WERI-Rb-1 (cell line): ENCODE measurements at regions not wholly inside any gene's neighbourhood (a gene's known extent, or its start where the extent isn't known, plus 50 kb on each side); places are given as distances from the start of the nearest gene placed in this dataset.
A peak's percentile ranks its signal among the peaks of the same experiment; 100 is the strongest.

Source experiments
- DNase-seq: peaks from one replicate; pipeline ENCODE4 v3.0.0-alpha.2; 2020
- H3K27ac ChIP-seq: fragments of 250-450 bp; sonication (Bioruptor Pico); 2 replicates; pipeline ENCODE4 v1.5.1; 2020; ENCODE audit warnings: mild to moderate bottlenecking, moderate library complexity
- H3K27me3 ChIP-seq: fragments of 250-450 bp; sonication (Bioruptor Pico); 2 replicates; pipeline ENCODE4 v1.5.1; 2021; ENCODE audit warnings: mild to moderate bottlenecking, low read depth, moderate library complexity; ENCODE audit not compliant: insufficient read depth, severe bottlenecking
- H3K36me3 ChIP-seq: fragments of 250-450 bp; sonication (Bioruptor Pico); 2 replicates; pipeline ENCODE4 v1.5.1; 2020; ENCODE audit warnings: mild to moderate bottlenecking, moderate library complexity
- H3K4me3 ChIP-seq: 2 replicates; pipeline ENCODE4 v1.5.1; 2011; ENCODE audit warnings: low read depth, mild to moderate bottlenecking, control low read depth, low read length
- H3K9me3 ChIP-seq: fragments of 250-450 bp; sonication (Bioruptor Pico); 2 replicates; pipeline ENCODE4 v1.5.1; 2021; ENCODE audit warnings: mild to moderate bottlenecking, moderate library complexity; ENCODE audit not compliant: severe bottlenecking
- CTCF ChIP-seq: IDR thresholded peaks from 2 replicates; pipeline ENCODE4 v1.5.1; 2011; ENCODE audit warnings: low read depth, mild to moderate bottlenecking, control low read depth, inconsistent platforms, low read length

- Histone ChIP-seq H3K9me3 (peaks cover 3% of the 10 kb centered on the region), H3K27ac (no peak overlapping the region), H3K36me3 (no peaks in the 10 kb centered on the region), H3K4me3 (no peak overlapping the region), H3K27me3 (no peaks in the 10 kb centered on the region)
- TF ChIP-seq CTCF: no peak
- DNase-seq: no peak
Observed at GRCh38 chr11:109329716-109330115, 92.3 kb upstream of the C11orf87 start.

GRCh38 chr11:109338131-109338530 is 83.9 kb upstream of the C11orf87 start:
- H3K27me3 ChIP-seq: no peaks in the 10 kb centered on the region
- H3K9me3 ChIP-seq: peaks cover 5% of the 10 kb centered on the region
- no peak for TF ChIP-seq CTCF
- DNase-seq: no peak
- H3K27ac ChIP-seq: no peak overlapping the region
- H3K36me3 ChIP-seq: no peaks in the 10 kb centered on the region
- no peak overlapping the region for H3K4me3 ChIP-seq

- H3K36me3 ChIP-seq: no peaks in the 10 kb centered on the region
Observed at GRCh38 chr11:109342261-109342660, 79.7 kb upstream of the C11orf87 start.

GRCh38 chr11:109343242-109343641 is 78.7 kb upstream of the C11orf87 start:
- no peaks in the 10 kb centered on the region for H3K27me3 ChIP-seq
- no peak for TF ChIP-seq CTCF
- no peaks in the 10 kb centered on the region for H3K36me3 ChIP-seq
- H3K4me3 ChIP-seq: no peak overlapping the region
- no peak overlapping the region for H3K27ac ChIP-seq
- peaks cover 5% of the 10 kb centered on the region for H3K9me3 ChIP-seq
- no peak for DNase-seq

More at GRCh38 chr11:109342261-109342660, 79.7 kb upstream of the C11orf87 start:
- Histone ChIP-seq H3K4me3 (no peak overlapping the region), H3K27me3 (no peaks in the 10 kb centered on the region), H3K27ac (peak overlapping the region; percentile 49), H3K9me3 (peaks cover 5% of the 10 kb centered on the region)
- peak; percentile 35 for DNase-seq
- TF ChIP-seq CTCF: no peak

GRCh38 chr11:109347304-109347703 is 74.7 kb upstream of the C11orf87 start:
- Histone ChIP-seq H3K27ac (no peak overlapping the region), H3K36me3 (no peaks in the 10 kb centered on the region), H3K9me3 (no peaks in the 10 kb centered on the region), H3K4me3 (no peak overlapping the region), H3K27me3 (no peaks in the 10 kb centered on the region)
- no peak for DNase-seq
- no peak for TF ChIP-seq CTCF

- TF ChIP-seq CTCF: no peak
- Histone ChIP-seq H3K36me3 (no peaks in the 10 kb centered on the region), H3K9me3 (no peaks in the 10 kb centered on the region), H3K27ac (no peak overlapping the region), H3K4me3 (no peak overlapping the region), H3K27me3 (no peaks in the 10 kb centered on the region)
- DNase-seq: no peak
Observed at GRCh38 chr11:109349276-109350080, 72.5 kb upstream of the C11orf87 start.
